GM12878 (cell line): ENCODE measurements at regions not wholly inside any gene's neighbourhood (a gene's known extent, or its start where the extent isn't known, plus 50 kb on each side); places are given as distances from the start of the nearest gene placed in this dataset.
"Not testable (repeated sequence)": the region's sequence is repeated elsewhere in the genome, so short reads cannot be mapped to it uniquely, and the experiment has no call there.

ENCODE experiments used
- ATAC-seq: fragments of 200-7000 bp; cut with Tn5 transposase; 3 replicates; pipeline ENCODE4 v1.9.1; 2020; ENCODE audit warnings: mild to moderate bottlenecking, moderate library complexity
- BruUV-seq: library from RNA; stranded (reverse); fragments of 400-500 nt; replicated peaks from 2 replicates; lab custom pipeline; 2021; lab: Mats Ljungman, UMichigan
- CTCF ChIA-PET: fragments of 300-600 bp; sonication (Branson Sonifier 250); formaldehyde crosslinking; extraction: SDS; loops from one replicate; lab custom pipeline; 2021; ENCODE audit warnings: inconsistent platforms; lab: Yijun Ruan, JAX
- POLR2A ChIA-PET: fragments of 350-600 bp; formaldehyde crosslinking; extraction: SDS; loops from one replicate; lab custom pipeline; 2021; ENCODE audit warnings: inconsistent platforms; lab: Charles Lee
- RAD21 ChIA-PET: fragments of 300-600 bp; sonication (Branson Sonifier 250); formaldehyde crosslinking; loops from one replicate; lab custom pipeline; 2023; ENCODE audit warnings: antibody characterized with exemption; ENCODE audit not compliant: unreplicated experiment; lab: Charles Lee
- SMC1A ChIA-PET: fragments of 300-600 bp; sonication (Branson Sonifier 250); formaldehyde crosslinking; loops from one replicate; lab custom pipeline; 2023; ENCODE audit not compliant: unreplicated experiment, uncharacterized antibody; lab: Charles Lee
- DNase-seq: peaks from one replicate; pipeline ENCODE4 v3.0.0-alpha.2; 2011; ENCODE audit warnings: low read depth, low spot score
- FAIRE-seq: peaks from 3 replicates; lab custom pipeline; 2011; peaks lifted over from hg19 to GRCh38; lab: Jason Lieb, UNC
- H2AFZ ChIP-seq: 2 replicates; pipeline ENCODE4 v1.6.0; 2011; ENCODE audit warnings: low read depth, low read length, control low read depth; ENCODE audit not compliant: control insufficient read depth
- H3K27ac ChIP-seq: 2 replicates; pipeline ENCODE4 v1.5.1; 2011; ENCODE audit warnings: control low read depth; ENCODE audit not compliant: control insufficient read depth, insufficient read depth
- H3K27me3 ChIP-seq, 2 experiments: replicated peaks in 1 of 2; 2 replicates each; pipeline versions ENCODE4 v1.6.0 to v1.6.1; 2011; ENCODE audit warnings: low read length in 1 of 2; ENCODE audit not compliant: control insufficient read depth in 2 of 2, insufficient read depth in 2 of 2
- H3K36me3 ChIP-seq, 2 experiments: 2 replicates each; pipeline ENCODE4 v1.5.1; 2011; ENCODE audit warnings: low read length in 1 of 2; ENCODE audit not compliant: control insufficient read depth in 2 of 2, insufficient read depth in 2 of 2
- H3K4me1 ChIP-seq: 2 replicates; pipeline ENCODE4 v1.6.1; 2011; ENCODE audit warnings: mild to moderate bottlenecking, low read length, moderate library complexity, mixed read lengths; ENCODE audit not compliant: control insufficient read depth, insufficient read depth
- H3K4me2 ChIP-seq: 2 replicates; pipeline ENCODE4 v1.6.0; 2011; ENCODE audit warnings: control low read depth; ENCODE audit not compliant: control insufficient read depth, insufficient read depth
- H3K4me3 ChIP-seq: fragments of 200-600 bp; sonication (generic); 2 replicates; pipeline ENCODE4 v1.5.1; 2016
- H3K79me2 ChIP-seq: 2 replicates; pipeline ENCODE4 v1.6.0; 2011; ENCODE audit warnings: low read length; ENCODE audit not compliant: control insufficient read depth, insufficient read depth
- H3K9ac ChIP-seq: 2 replicates; pipeline ENCODE4 v1.8.0; 2011; ENCODE audit warnings: low read length, control low read depth, mixed read lengths; ENCODE audit not compliant: control insufficient read depth, insufficient read depth
- H3K9me3 ChIP-seq: replicated peaks from 3 replicates; pipeline ENCODE4 v1.5.1; 2011; ENCODE audit warnings: mild to moderate bottlenecking, low read length; ENCODE audit not compliant: control insufficient read depth, insufficient read depth
- H4K20me1 ChIP-seq: 2 replicates; pipeline ENCODE4 v1.6.0; 2011; ENCODE audit not compliant: control insufficient read depth, insufficient read depth
- HDGF ChIP-seq: fragments of 450-650 bp; IDR thresholded peaks from 2 replicates; pipeline ENCODE4 v1.6.1; 2016; ENCODE audit warnings: antibody characterized with exemption
- MEF2B ChIP-seq: fragments of 450-650 bp; IDR thresholded peaks from 2 replicates; pipeline ENCODE4 v1.6.1; 2018; ENCODE audit warnings: mild to moderate bottlenecking, moderate library complexity; ENCODE audit not compliant: partially characterized antibody, poor library complexity, severe bottlenecking
- POLR2A ChIP-seq: IDR thresholded peaks from 2 replicates; pipeline ENCODE4 v1.6.1; 2011; ENCODE audit warnings: low read depth, mild to moderate bottlenecking, low read length
- RFX5 ChIP-seq: IDR thresholded peaks from 2 replicates; pipeline ENCODE4 v1.6.1; 2011; ENCODE audit warnings: low read depth, low read length, improper control_type of control experiment
- RUNX3 ChIP-seq: IDR thresholded peaks from 2 replicates; pipeline ENCODE4 v1.6.1; 2012; ENCODE audit warnings: low read length, inconsistent platforms
- ZNF207 ChIP-seq: fragments of 450-650 bp; IDR thresholded peaks from 2 replicates; pipeline ENCODE4 v1.6.1; 2014; ENCODE audit warnings: antibody characterized with exemption, mild to moderate bottlenecking, borderline replicate concordance
- WGBS: methylation state at CpG from one replicate; pipeline ENCODE4 v1.1.6; 2016; ENCODE audit warnings: low lambda C conversion rate; ENCODE audit not compliant: insufficient replicate concordance, insufficient coverage; ENCODE audit errors: missing lambda C conversion rate; 5-methylcytosine and 5-hydroxymethylcytosine counted together
- in situ Hi-C: fragments of 300-500 bp; cut with MboI; formaldehyde crosslinking; loops from 9 replicates; pipeline ENCODE4 v1.14.3; 2018; ENCODE audit warnings: mixed read lengths
- intact Hi-C: fragments of 100-400 bp; cut with micrococcal nuclease; formaldehyde crosslinking; loops from one replicate; pipeline ENCODE4 v1.14.2; 2022; ENCODE audit not compliant: unreplicated experiment
- TF ChIP-seq, protein P1 (sequence below): fragments of 450-650 bp; IDR thresholded peaks from 2 replicates; pipeline ENCODE4 v1.6.1; 2018; ENCODE audit warnings: borderline replicate concordance, mild to moderate bottlenecking; ENCODE audit not compliant: partially characterized antibody
- TF ChIP-seq, protein P2 (sequence below): fragments of 450-650 bp; IDR thresholded peaks from 2 replicates; pipeline ENCODE4 v1.6.1; 2017; ENCODE audit warnings: mild to moderate bottlenecking

DNA sequence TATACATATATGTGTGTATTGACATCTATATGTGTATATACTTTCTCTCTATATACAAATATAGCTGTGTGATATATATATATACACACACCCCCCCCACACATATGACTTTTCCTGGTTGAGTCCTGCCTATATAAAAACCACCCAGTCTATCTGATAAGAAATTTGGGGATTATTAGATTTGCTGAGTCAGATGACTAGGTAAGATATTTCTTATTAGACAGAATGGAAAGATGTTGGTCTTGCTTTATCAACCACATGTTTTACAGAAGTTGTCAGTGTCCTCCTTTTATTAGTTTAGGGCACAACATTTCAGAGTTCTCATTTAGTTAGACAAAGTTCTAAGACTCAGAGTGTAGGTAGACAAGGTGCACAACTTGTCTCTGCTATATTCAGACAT, 953.3 kb downstream of the METTL15 start:
- no peak for DNase-seq
- FAIRE-seq: no peak
- RAD21 ChIA-PET: no interaction called here
- intact Hi-C loops: no loop called here
- Histone ChIP-seq H3K36me3 (no peaks in the 10 kb centered on the region), H3K4me1 (no peaks in the 10 kb centered on the region)
- ATAC-seq: no peak
- in situ Hi-C loops: no loop called here
- TF ChIP-seq, protein P1, sequence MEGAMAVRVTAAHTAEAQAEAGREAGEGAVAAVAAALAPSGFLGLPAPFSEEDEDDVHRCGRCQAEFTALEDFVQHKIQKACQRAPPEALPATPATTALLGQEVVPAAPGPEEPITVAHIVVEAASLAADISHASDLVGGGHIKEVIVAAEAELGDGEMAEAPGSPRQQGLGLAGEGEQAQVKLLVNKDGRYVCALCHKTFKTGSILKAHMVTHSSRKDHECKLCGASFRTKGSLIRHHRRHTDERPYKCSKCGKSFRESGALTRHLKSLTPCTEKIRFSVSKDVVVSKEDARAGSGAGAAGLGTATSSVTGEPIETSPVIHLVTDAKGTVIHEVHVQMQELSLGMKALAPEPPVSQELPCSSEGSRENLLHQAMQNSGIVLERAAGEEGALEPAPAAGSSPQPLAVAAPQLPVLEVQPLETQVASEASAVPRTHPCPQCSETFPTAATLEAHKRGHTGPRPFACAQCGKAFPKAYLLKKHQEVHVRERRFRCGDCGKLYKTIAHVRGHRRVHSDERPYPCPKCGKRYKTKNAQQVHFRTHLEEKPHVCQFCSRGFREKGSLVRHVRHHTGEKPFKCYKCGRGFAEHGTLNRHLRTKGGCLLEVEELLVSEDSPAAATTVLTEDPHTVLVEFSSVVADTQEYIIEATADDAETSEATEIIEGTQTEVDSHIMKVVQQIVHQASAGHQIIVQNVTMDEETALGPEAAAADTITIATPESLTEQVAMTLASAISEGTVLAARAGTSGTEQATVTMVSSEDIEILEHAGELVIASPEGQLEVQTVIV: no peak
- TF ChIP-seq RUNX3 (no peak), MEF2B (no peak), POLR2A (no peak), HDGF (no peak), RFX5 (no peak), ZNF207 (no peak)
- TF ChIP-seq, protein P2, sequence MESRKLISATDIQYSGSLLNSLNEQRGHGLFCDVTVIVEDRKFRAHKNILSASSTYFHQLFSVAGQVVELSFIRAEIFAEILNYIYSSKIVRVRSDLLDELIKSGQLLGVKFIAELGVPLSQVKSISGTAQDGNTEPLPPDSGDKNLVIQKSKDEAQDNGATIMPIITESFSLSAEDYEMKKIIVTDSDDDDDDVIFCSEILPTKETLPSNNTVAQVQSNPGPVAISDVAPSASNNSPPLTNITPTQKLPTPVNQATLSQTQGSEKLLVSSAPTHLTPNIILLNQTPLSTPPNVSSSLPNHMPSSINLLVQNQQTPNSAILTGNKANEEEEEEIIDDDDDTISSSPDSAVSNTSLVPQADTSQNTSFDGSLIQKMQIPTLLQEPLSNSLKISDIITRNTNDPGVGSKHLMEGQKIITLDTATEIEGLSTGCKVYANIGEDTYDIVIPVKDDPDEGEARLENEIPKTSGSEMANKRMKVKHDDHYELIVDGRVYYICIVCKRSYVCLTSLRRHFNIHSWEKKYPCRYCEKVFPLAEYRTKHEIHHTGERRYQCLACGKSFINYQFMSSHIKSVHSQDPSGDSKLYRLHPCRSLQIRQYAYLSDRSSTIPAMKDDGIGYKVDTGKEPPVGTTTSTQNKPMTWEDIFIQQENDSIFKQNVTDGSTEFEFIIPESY: no peak
- TF ChIP-seq, all 136 proteins: peak for 0
- Histone ChIP-seq H3K79me2 (no peaks in the 10 kb centered on the region), H3K4me3 (no peak overlapping the region), H3K4me2 (no peak overlapping the region), H3K9me3 (no peaks in the 10 kb centered on the region), H3K27me3 (no peaks in the 10 kb centered on the region), H4K20me1 (no peaks in the 10 kb centered on the region), H3K27ac (no peak overlapping the region), H3K9ac (no peak overlapping the region), H2AFZ (no peak overlapping the region)
- no TSS peak for BruUV-seq
- POLR2A ChIA-PET: no interaction called here
- CTCF ChIA-PET: interaction anchor here (0.7 kb wide), 1 partner anchor 1389 kb away, joined by 3 read pairs; no protein-coding TSS in a partner anchor
- SMC1A ChIA-PET: no interaction called here

DNA sequence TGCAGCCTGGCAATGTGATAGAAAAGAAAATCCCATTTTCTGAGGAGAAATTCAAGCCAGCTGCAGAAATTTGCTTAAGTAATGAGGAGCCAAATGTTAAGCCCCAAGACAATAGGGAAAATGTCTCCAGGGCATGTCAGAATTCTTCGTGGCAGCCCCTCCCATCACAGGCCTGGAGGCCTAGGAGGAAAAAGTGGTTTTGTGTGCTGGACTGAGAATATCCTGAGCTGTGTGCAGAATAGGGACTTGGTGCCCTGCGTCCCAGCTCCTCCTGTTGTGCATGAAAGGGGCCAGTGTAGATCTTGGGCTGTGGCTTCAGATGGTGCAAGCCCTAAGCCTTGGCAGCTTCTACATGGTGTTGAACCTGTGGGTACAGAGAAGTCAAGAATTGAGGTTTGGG, 948.3 kb downstream of the METTL15 start:
- H3K27me3 ChIP-seq, POLR2A ChIA-PET, H3K9me3 ChIP-seq, H3K27ac ChIP-seq, ATAC-seq, H4K20me1 ChIP-seq, FAIRE-seq, H2AFZ ChIP-seq, BruUV-seq, CTCF ChIA-PET, H3K9ac ChIP-seq, in situ Hi-C loops, H3K4me1 ChIP-seq, H3K4me3 ChIP-seq, H3K36me3 ChIP-seq, H3K79me2 ChIP-seq, intact Hi-C loops, DNase-seq, H3K4me2 ChIP-seq, SMC1A ChIA-PET, RAD21 ChIA-PET: not testable (repeated sequence)
- WGBS: 6% methylated on average over 2 of the region's 2 CpGs
